OCI-LY3 (cell line): ENCODE measurements at regions not wholly inside any gene's neighbourhood (a gene's known extent, or its start where the extent isn't known, plus 50 kb on each side); places are given as distances from the start of the nearest gene placed in this dataset.

Experiments
- H2AFZ ChIP-seq: fragments of 200-600, 300-600 bp; shearing (Covaris generic); 2 replicates; pipeline ENCODE4 v1.6.0; 2014; ENCODE audit warnings: antibody characterized with exemption, low read depth, low read length
- H3K27ac ChIP-seq: fragments of 200-600, 300-600 bp; sonication (generic); 2 replicates; pipeline ENCODE4 v1.5.1; 2014; ENCODE audit warnings: mild to moderate bottlenecking, low read length, moderate library complexity, mixed read lengths
- H3K27me3 ChIP-seq: fragments of 200-600, 300-600 bp; sonication (generic); 2 replicates; pipeline ENCODE4 v1.6.1; 2014; ENCODE audit warnings: low read depth, low read length, mixed read lengths
- H3K36me3 ChIP-seq: fragments of 200-600, 300-600 bp; sonication (generic); replicated peaks from 2 replicates; pipeline ENCODE3; 2014; ENCODE audit warnings: low read depth, low read length, mixed read lengths
- H3K4me1 ChIP-seq: fragments of 300-600, 200-600 bp; sonication (generic); 2 replicates; pipeline ENCODE4 v1.6.1; 2014; ENCODE audit warnings: low read length, mixed read lengths
- H3K4me2 ChIP-seq: fragments of 200-600, 300-600 bp; sonication (generic); 2 replicates; pipeline ENCODE4 v1.6.1; 2014; ENCODE audit warnings: low read length, mixed read lengths
- H3K4me3 ChIP-seq: fragments of 300-600, 200-600 bp; sonication (generic); 2 replicates; pipeline ENCODE4 v1.5.1; 2014; ENCODE audit warnings: antibody characterized with exemption, mild to moderate bottlenecking, low read length, moderate library complexity
- H3K79me2 ChIP-seq: fragments of 300-600, 200-600 bp; shearing (Covaris generic); 2 replicates; pipeline ENCODE4 v1.6.1; 2014; ENCODE audit warnings: mild to moderate bottlenecking, low read length, mixed read lengths
- H3K9ac ChIP-seq: fragments of 300-600, 200-600 bp; shearing (Covaris generic); 2 replicates; pipeline ENCODE4 v1.6.0; 2014; ENCODE audit warnings: mild to moderate bottlenecking, low read length, moderate library complexity
- H3K9me3 ChIP-seq: fragments of 200-600, 300-600 bp; shearing (Covaris generic); 2 replicates; pipeline ENCODE4 v1.6.1; 2014; ENCODE audit warnings: low read length, mixed read lengths; ENCODE audit not compliant: insufficient read depth
- H4K20me1 ChIP-seq: fragments of 200-600, 300-600 bp; sonication (generic); 2 replicates; pipeline ENCODE4 v1.6.1; 2016; ENCODE audit warnings: low read length, mixed read lengths; ENCODE audit not compliant: insufficient read depth
- EZH2phosphoT487 ChIP-seq: fragments of 200-600 bp; shearing (Covaris generic); IDR thresholded peaks from 2 replicates; pipeline ENCODE4 v1.6.1; 2018; ENCODE audit warnings: antibody characterized with exemption, mixed run types, low read depth
- TF ChIP-seq, protein P1 (sequence below): fragments of 200-600, 300-600 bp; sonication (generic); IDR thresholded peaks from 2 replicates; pipeline ENCODE4 v1.5.1; 2014; ENCODE audit warnings: antibody characterized with exemption, low read length, low read depth

DNA sequence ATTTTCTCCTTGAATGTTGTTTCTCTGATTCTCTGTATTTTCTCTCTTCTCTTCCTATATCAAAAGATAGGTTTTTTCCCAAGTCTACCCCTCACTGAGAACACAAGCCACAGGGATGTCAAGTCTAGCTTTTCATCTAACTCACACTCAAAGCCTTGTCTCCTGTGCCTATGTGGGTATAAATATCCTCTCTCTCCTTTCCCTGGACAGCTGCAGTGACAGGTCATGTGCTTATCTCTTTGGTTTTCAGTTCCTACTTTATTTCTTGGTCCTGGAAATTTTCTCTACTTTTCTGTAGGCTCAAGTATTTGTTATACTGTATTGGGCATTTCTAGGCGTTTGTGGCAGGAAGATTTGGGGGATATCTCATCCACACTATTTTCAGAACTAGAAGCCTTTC, 182.4 kb upstream of the MVB12B start:
- no peak overlapping the region for H3K9ac ChIP-seq
- H3K27me3 ChIP-seq, result peaks cover 36% of the 10 kb centered on the region
- H4K20me1 ChIP-seq, result no peaks in the 10 kb centered on the region
- no peaks in the 10 kb centered on the region for H3K9me3 ChIP-seq
- H3K27ac ChIP-seq, result no peak overlapping the region
- H3K4me1 ChIP-seq, result peaks cover 30% of the 10 kb centered on the region
- no peak overlapping the region for H2AFZ ChIP-seq
- TF ChIP-seq, protein P1, sequence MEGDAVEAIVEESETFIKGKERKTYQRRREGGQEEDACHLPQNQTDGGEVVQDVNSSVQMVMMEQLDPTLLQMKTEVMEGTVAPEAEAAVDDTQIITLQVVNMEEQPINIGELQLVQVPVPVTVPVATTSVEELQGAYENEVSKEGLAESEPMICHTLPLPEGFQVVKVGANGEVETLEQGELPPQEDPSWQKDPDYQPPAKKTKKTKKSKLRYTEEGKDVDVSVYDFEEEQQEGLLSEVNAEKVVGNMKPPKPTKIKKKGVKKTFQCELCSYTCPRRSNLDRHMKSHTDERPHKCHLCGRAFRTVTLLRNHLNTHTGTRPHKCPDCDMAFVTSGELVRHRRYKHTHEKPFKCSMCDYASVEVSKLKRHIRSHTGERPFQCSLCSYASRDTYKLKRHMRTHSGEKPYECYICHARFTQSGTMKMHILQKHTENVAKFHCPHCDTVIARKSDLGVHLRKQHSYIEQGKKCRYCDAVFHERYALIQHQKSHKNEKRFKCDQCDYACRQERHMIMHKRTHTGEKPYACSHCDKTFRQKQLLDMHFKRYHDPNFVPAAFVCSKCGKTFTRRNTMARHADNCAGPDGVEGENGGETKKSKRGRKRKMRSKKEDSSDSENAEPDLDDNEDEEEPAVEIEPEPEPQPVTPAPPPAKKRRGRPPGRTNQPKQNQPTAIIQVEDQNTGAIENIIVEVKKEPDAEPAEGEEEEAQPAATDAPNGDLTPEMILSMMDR, result no peak
- TF ChIP-seq EZH2phosphoT487, result no peak
- H3K4me3 ChIP-seq, result no peak overlapping the region
- H3K36me3 ChIP-seq, result no peaks in the 10 kb centered on the region
- no peaks in the 10 kb centered on the region for H3K79me2 ChIP-seq
- peak overlapping the region; percentile 6; the same call in 1 of the 2 replicates for H3K4me2 ChIP-seq

DNA sequence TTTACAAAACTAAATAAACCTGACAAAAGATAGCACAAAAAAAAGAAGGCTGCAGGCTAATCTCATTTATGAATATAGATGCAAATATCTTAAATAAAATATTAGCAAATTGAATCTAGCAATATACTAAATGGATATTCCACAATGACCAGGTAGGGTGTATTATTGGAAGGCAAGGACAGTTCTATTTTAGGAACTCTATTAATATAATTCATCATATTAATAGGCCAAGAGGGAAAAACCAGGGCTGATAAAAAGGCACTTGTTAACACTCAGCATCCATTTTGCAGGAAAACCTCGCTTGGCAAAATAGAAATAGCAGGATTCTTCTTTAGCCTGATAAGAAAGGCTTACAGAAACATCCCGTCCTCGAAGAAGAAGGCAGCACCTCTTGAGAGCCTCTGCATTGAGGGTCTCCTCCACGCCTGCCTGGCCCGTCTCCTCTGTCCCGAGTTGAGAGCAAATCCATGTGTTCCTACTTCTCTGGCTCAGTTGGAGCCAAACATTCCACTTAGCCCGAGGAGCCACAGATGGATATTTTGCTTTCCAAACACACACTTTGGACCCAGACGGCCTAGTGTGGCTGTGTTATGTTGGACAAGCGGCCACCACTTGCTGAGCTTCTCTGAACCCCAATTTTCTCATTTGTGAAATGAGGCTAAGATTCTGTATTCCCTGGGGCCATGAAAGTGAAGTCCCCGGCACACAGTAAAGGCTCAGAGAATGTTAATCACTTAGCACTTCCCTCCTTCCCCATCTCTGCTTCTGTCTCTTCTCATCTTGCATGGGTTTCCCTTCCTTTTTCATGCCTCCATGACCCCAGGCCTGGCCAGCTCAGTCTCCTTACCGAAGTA, 181.8 kb upstream of the MVB12B start:
- no peak overlapping the region for H3K9ac ChIP-seq
- peaks cover 36% of the 10 kb centered on the region for H3K27me3 ChIP-seq
- no peak for TF ChIP-seq EZH2phosphoT487
- TF ChIP-seq, protein P1, result no peak
- peaks cover 30% of the 10 kb centered on the region for H3K4me1 ChIP-seq
- no peaks in the 10 kb centered on the region for H4K20me1 ChIP-seq
- no peaks in the 10 kb centered on the region for H3K9me3 ChIP-seq
- H3K4me2 ChIP-seq, result peak overlapping the region; percentile 39
- no peaks in the 10 kb centered on the region for H3K79me2 ChIP-seq
- H3K4me3 ChIP-seq, result no peak overlapping the region
- H2AFZ ChIP-seq, result no peak overlapping the region
- H3K36me3 ChIP-seq, result no peaks in the 10 kb centered on the region
- no peak overlapping the region for H3K27ac ChIP-seq

DNA sequence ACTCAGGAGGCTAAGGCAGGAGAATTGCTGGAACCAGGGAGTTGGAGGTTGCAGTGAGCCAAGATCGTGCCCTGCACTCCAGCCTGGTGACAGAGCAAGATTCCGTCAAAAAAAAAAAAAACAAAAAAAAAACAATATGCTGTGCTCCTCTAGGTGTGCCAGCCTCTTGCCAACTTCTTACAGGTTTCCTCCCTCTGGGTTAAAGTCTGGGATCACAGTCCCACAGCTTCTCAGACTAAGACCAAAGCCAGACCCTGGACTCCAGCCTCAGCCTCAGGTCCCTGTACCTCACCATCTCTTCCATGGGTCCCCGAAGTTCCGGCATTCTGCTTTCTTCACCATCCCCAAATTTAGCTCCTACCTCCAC, 180.8 kb upstream of the MVB12B start:
- Histone ChIP-seq H3K27ac (no peak overlapping the region), H3K27me3 (peaks cover 36% of the 10 kb centered on the region), H2AFZ (peak overlapping the region; percentile 68), H3K9ac (no peak overlapping the region), H3K4me1 (peaks cover 30% of the 10 kb centered on the region), H3K79me2 (no peaks in the 10 kb centered on the region), H3K9me3 (no peaks in the 10 kb centered on the region), H3K36me3 (no peaks in the 10 kb centered on the region), H3K4me2 (peak overlapping the region; percentile 71), H3K4me3 (peak overlapping the region; percentile 66), H4K20me1 (no peaks in the 10 kb centered on the region)
- no peak for TF ChIP-seq EZH2phosphoT487
- TF ChIP-seq, protein P1, result no peak

DNA sequence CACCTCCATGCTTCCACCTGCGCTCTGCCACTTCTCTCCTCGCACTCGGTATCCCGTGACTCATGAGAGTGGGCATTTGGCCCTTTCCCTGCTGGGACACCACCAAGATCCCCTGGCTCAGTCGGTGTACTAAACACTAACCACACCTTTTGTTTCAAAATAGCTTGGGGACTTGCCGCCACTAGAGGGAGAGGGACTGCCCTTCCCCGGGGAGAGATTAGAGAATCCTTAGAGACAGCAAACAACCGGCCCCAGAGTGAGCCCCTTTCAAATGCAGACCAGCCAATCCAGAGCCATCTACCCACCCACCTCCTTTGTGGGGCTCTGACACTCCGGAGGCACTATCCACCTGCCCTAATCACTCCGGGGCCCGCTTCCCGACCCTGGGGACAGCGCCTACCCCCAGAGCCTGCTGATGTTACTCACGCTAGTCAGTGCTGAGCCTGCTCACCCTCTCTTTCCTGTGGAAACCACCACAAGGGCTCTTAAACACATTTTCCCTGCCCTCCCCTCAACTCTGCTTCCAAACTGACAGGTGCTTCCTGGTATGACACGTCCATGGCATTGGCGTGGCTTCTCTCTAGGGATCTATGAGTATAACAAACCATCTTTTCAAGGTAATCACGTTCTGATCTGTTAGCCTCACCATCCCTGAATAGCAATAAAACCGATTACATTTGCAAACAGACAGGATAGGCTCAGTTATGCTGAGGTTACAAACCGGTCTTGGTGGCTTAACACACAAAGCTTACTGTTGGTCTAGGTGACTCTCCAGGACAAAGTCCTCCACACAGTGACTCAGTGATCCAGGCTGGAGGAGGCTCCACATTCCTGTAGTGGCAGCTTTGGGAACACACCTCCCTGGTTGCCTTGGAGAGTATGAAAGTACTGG, 180.1 kb upstream of the MVB12B start:
- peaks cover 30% of the 10 kb centered on the region for H3K4me1 ChIP-seq
- no peaks in the 10 kb centered on the region for H3K9me3 ChIP-seq
- peaks cover 31% of the 10 kb centered on the region for H3K27me3 ChIP-seq
- H4K20me1 ChIP-seq, result no peaks in the 10 kb centered on the region
- TF ChIP-seq, protein P1, result peak; percentile 70
- no peak for TF ChIP-seq EZH2phosphoT487
- H2AFZ ChIP-seq, result peak overlapping the region; percentile 68
- peak overlapping the region; percentile 71 for H3K4me2 ChIP-seq
- no peak overlapping the region for H3K9ac ChIP-seq
- H3K4me3 ChIP-seq, result peak overlapping the region; percentile 66
- no peaks in the 10 kb centered on the region for H3K36me3 ChIP-seq
- no peak overlapping the region for H3K27ac ChIP-seq
- H3K79me2 ChIP-seq, result no peaks in the 10 kb centered on the region
